Ishikawa (cell line): ENCODE measurements at regions not wholly inside any gene's neighbourhood (a gene's known extent, or its start where the extent isn't known, plus 50 kb on each side); places are given as distances from the start of the nearest gene placed in this dataset.

Experiments
- CEBPB ChIP-seq: IDR thresholded peaks from 2 replicates; pipeline ENCODE4 v1.6.1; 2012
- CREB1 ChIP-seq: IDR thresholded peaks from 2 replicates; pipeline ENCODE4 v1.6.1; 2012; ENCODE audit warnings: low read depth
- EGR1 ChIP-seq: IDR thresholded peaks from 2 replicates; pipeline ENCODE4 v1.6.1; 2012
- EP300 ChIP-seq: IDR thresholded peaks from 2 replicates; pipeline ENCODE4 v1.6.1; 2012; ENCODE audit warnings: borderline replicate concordance
- FOXM1 ChIP-seq: IDR thresholded peaks from 2 replicates; pipeline ENCODE4 v1.6.1; 2012; ENCODE audit warnings: low read depth, borderline replicate concordance
- MAX ChIP-seq: IDR thresholded peaks from 2 replicates; pipeline ENCODE4 v1.6.1; 2012
- NFIC ChIP-seq: IDR thresholded peaks from 2 replicates; pipeline ENCODE4 v1.6.1; 2012
- RAD21 ChIP-seq: IDR thresholded peaks from 2 replicates; pipeline ENCODE4 v1.6.1; 2012; ENCODE audit warnings: low read depth
- REST ChIP-seq: IDR thresholded peaks from 2 replicates; pipeline ENCODE4 v1.6.1; 2012; ENCODE audit warnings: low read depth, mild to moderate bottlenecking
- TAF1 ChIP-seq: IDR thresholded peaks from 2 replicates; pipeline ENCODE4 v1.6.1; 2012; ENCODE audit warnings: low read depth, mild to moderate bottlenecking
- TCF12 ChIP-seq: IDR thresholded peaks from 2 replicates; pipeline ENCODE4 v1.6.1; 2012; ENCODE audit warnings: low read depth
- TEAD4 ChIP-seq: IDR thresholded peaks from 2 replicates; pipeline ENCODE4 v1.6.1; 2012
- YY1 ChIP-seq: IDR thresholded peaks from 2 replicates; pipeline ENCODE4 v1.6.1; 2012; ENCODE audit warnings: low read depth
- ZBTB7A ChIP-seq: IDR thresholded peaks from 2 replicates; pipeline ENCODE4 v1.6.1; 2012; ENCODE audit warnings: low read depth
- TF ChIP-seq, protein P1 (sequence below): IDR thresholded peaks from 2 replicates; pipeline ENCODE4 v1.6.1; 2012

GRCh38 chr2:57943315-57943714, 103.3 kb upstream of the VRK2 start:
- TF ChIP-seq RAD21 (no peak), NFIC (no peak), MAX (no peak), EP300 (no peak), FOXM1 (no peak), TEAD4 (no peak), TAF1 (no peak), CEBPB (no peak), TCF12 (no peak), REST (no peak), YY1 (no peak), ZBTB7A (no peak), CREB1 (no peak)
- TF ChIP-seq, protein P1, sequence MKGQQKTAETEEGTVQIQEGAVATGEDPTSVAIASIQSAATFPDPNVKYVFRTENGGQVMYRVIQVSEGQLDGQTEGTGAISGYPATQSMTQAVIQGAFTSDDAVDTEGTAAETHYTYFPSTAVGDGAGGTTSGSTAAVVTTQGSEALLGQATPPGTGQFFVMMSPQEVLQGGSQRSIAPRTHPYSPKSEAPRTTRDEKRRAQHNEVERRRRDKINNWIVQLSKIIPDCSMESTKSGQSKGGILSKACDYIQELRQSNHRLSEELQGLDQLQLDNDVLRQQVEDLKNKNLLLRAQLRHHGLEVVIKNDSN = no peak

DNA sequence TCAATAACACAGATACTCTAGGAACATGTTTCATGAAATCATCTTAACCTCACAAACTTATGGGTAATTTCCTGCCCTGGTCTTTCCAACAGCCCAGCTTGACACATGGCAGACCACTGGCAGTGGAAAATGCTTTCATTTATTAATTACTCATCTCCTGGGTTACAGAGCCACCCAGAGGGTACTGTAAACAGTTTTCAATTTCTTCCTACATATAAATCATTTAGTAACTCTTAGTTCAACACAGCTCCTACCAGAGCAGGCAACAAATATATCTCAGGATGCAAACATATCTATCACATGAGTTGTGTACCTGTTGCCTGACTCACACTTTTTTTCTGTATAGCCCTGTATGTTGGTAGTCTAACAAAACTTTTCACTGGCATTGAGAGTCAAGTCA, 99.2 kb upstream of the VRK2 start:
- no peak for TF ChIP-seq EGR1

DNA sequence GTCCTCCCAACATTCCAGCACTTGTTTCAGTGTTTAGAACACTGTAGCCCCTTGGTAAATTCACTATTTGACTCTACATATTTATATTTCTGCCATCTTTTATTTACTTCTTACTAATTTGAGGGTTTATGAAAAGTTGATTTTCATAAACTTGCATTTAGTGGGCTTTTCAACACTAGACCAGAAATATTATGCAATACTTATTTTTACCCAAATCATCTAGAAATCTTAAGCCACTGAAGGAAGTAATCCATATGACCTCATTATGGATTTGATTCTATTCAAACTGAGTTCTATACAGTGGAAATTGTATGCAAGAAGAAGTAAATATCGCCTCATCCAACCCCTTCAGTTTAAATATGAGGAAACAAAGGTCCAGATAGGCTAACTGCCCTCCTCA, 92.6 kb upstream of the VRK2 start:
- TF ChIP-seq RAD21 = no peak
- TF ChIP-seq EGR1 = no peak
- no peak for TF ChIP-seq FOXM1
- TF ChIP-seq MAX = no peak
- TF ChIP-seq REST = no peak
- TF ChIP-seq NFIC = no peak
- no peak for TF ChIP-seq ZBTB7A
- TF ChIP-seq CEBPB = no peak
- TF ChIP-seq TEAD4 = no peak
- TF ChIP-seq, protein P1 = no peak
- TF ChIP-seq TAF1 = no peak
- TF ChIP-seq EP300 = no peak
- TF ChIP-seq YY1 = no peak
- no peak for TF ChIP-seq TCF12
- TF ChIP-seq CREB1 = no peak

DNA sequence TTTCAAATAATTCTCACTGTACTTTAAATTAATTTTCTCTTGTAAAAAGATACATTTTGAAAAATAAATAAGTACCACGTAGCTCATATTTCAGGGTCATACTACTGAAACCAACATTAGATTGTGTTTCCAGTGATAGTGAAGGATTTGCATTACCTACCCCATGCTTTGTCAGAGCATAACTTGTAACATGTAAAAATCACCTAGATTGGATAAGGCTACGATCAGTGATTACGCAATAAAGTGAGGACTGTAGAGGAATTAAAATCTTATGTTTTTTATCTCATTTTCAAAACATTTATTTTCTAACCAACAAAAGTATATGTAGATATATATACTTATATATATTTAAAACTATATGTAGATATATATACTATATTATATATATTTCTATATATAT, 89.4 kb upstream of the VRK2 start:
- TF ChIP-seq CEBPB (peak; percentile 68), YY1 (no peak)

DNA sequence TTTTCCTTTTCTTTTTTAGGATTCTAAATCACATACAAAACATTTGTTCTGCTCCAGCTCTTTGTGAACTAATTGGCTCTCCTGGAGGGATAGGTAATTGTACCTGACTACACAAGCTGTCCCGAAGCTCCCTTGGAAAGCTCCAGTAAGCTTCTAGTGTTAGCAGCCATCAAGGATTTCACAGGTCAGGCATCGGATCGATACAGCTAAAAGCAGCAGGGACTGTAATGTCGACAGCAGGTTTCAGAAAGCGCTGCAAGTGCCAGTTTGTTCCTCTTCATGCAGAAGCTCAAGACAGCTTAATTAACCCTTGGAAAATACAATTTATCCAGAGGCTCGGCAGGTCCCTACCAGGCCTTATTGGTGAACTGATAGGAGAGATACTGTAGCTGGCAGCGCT, 87.2 kb upstream of the VRK2 start:
- TF ChIP-seq, protein P1 = no peak
- TF ChIP-seq ZBTB7A (no peak), MAX (no peak)

GRCh38 chr2:57962861-57963260, 83.7 kb upstream of the VRK2 start:
- TF ChIP-seq CREB1 = no peak
- TF ChIP-seq TCF12 = no peak
- no peak for TF ChIP-seq YY1
- no peak for TF ChIP-seq NFIC
- no peak for TF ChIP-seq REST
- TF ChIP-seq ZBTB7A = no peak
- no peak for TF ChIP-seq TEAD4
- TF ChIP-seq MAX = no peak
- TF ChIP-seq TAF1 = no peak
- no peak for TF ChIP-seq FOXM1
- TF ChIP-seq RAD21 = no peak
- no peak for TF ChIP-seq EP300
- TF ChIP-seq, protein P1 = no peak
